Mucosa of descending colon (tissue), 3 donors: ENCODE measurements at regions not wholly inside any gene's neighbourhood (a gene's known extent, or its start where the extent isn't known, plus 50 kb on each side); places are given as distances from the start of the nearest gene placed in this dataset.

Experiments
- ATAC-seq: fragments of 200-7000 bp; cut with Tn5 transposase; one replicate; pipeline ENCODE4 v1.9.1; 2020; ENCODE audit warnings: mild to moderate bottlenecking, moderate library complexity
- DNase-seq, 3 donors: peaks; one replicate each; pipeline ENCODE4 v3.0.0-alpha.2; 2020
- H3K36me3 ChIP-seq: fragments of 200-600 bp; one replicate; pipeline ENCODE4 v1.8.0; 2021; ENCODE audit warnings: low read depth, mild to moderate bottlenecking
- H3K4me1 ChIP-seq: fragments of 200-600 bp; one replicate; pipeline ENCODE4 v1.8.0; 2021; ENCODE audit warnings: low read depth, mild to moderate bottlenecking
- H3K4me3 ChIP-seq: fragments of 200-600 bp; one replicate; pipeline ENCODE4 v1.8.0; 2021; ENCODE audit warnings: mild to moderate bottlenecking
- H3K9me3 ChIP-seq: fragments of 200-600 bp; one replicate; pipeline ENCODE4 v1.8.0; 2021; ENCODE audit warnings: mild to moderate bottlenecking
- intact Hi-C, 2 donors: fragments of 100-400 bp; cut with DNase I in 1 of 2; cut with micrococcal nuclease in 1 of 2; formaldehyde crosslinking; loops; one replicate each; pipeline versions ENCODE4 v1.11.0 to v1.11.1; 2022; cut with DNase I, micrococcal nuclease
- TF ChIP-seq, protein P1 (sequence below): fragments of 200-600 bp; IDR thresholded peaks from one replicate; pipeline ENCODE4 v1.8.0; 2022; ENCODE audit warnings: antibody characterized with exemption, mild to moderate bottlenecking
- donor health status: DM: no; HTN: no; CAD: no; lungs with moderate emphysema.
- donor health status: DM: no; HTN: no; CAD: no.
- donor health status: DM: no; HTN: yes; CAD: no.

DNA sequence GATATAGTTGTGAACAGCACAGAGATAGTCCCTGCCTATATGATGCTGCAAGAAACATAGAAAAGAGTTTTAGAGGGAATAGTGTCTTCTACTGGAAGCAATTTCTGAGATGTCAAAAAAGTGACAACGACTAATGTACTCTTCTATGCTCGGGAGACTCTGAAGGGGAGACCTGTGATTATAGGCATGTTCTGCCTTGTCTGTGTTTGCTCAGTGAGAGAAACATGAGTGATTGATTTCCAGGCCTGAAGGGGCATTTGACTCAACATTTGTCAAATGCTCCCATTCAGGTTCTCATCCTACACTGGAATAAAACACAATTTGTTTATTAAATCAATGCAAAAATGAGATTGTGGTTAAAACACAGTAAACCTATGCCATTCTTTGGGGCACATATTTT lies 131.8 kb downstream of the CTH start:
- H3K4me1 ChIP-seq: no peaks in the 10 kb centered on the region
- DNase-seq (no peak), ATAC-seq (no peak)
- intact Hi-C loops: no loop called here
- H3K9me3 ChIP-seq: no peaks in the 10 kb centered on the region
- no peaks in the 10 kb centered on the region for H3K36me3 ChIP-seq
- TF ChIP-seq, protein P1, sequence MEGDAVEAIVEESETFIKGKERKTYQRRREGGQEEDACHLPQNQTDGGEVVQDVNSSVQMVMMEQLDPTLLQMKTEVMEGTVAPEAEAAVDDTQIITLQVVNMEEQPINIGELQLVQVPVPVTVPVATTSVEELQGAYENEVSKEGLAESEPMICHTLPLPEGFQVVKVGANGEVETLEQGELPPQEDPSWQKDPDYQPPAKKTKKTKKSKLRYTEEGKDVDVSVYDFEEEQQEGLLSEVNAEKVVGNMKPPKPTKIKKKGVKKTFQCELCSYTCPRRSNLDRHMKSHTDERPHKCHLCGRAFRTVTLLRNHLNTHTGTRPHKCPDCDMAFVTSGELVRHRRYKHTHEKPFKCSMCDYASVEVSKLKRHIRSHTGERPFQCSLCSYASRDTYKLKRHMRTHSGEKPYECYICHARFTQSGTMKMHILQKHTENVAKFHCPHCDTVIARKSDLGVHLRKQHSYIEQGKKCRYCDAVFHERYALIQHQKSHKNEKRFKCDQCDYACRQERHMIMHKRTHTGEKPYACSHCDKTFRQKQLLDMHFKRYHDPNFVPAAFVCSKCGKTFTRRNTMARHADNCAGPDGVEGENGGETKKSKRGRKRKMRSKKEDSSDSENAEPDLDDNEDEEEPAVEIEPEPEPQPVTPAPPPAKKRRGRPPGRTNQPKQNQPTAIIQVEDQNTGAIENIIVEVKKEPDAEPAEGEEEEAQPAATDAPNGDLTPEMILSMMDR: no peak
- H3K4me3 ChIP-seq: no peak overlapping the region

DNA sequence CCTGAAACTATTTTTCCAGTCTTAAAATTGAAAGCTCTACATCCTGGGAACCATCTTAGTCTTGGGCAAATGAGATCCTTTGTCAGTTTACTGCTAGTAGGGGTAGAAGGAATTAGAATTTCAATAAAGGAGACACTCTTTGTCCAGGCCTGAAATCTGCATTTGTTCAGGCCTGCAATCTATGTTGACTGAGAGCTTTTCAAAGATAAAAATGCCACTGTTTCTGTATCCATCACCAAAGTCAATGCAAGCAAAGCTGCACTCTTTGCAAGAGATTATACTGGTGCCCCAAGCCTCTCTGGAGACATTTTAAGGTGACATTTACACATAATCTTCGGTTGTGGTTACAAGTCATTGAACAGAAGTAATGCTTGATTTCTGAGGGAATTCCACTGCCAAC lies 135.7 kb downstream of the CTH start:
- no peak for DNase-seq
- ATAC-seq: no peak
- Histone ChIP-seq H3K4me1 (no peaks in the 10 kb centered on the region), H3K36me3 (no peaks in the 10 kb centered on the region), H3K9me3 (no peaks in the 10 kb centered on the region), H3K4me3 (no peak overlapping the region)
- intact Hi-C loops: no loop called here
- TF ChIP-seq, protein P1: no peak

DNA sequence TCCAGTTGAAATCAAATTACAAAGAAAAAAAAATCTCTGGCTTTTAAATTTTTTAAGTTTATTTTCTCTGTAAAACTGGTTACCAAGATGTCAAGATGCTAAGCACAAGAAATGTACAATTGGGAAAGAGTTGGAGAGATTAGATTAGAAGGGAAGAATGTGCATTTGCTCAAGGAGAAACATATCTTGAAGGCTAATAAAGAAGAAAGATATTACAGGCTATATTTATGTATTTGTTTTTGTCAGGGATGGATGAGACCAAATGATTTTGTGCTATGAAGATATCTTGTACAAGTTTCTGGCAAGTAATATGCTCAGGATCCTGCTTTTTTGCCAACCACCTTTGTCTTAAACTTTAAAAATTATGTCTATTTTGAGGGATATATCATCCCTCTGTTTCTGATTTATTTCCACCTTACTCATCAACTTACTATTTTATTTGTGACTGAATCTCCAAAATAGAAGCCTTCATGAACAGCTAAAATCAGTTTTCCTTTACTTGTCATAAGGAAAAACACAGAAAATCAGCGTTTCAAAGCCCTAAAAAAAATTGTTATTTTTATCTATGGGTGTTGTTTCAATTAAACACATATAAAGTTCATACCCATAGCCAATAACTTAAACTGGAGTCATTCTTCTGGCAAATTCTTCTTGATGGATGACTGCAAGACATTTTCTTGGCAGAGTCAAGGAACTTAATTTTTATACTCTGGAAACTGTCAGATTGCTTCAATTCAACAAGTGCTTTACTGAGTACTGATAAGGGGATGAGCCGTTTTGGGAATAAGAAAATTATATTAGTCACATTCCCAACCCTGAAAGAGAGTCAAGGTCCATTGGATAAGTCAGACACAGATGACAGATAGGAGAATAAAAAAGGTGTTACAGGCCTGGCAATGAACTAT lies 141.8 kb downstream of the CTH start:
- H3K9me3 ChIP-seq: no peaks in the 10 kb centered on the region
- intact Hi-C loops: no loop called here
- ATAC-seq: no peak
- DNase-seq: no peak
- H3K36me3 ChIP-seq: no peaks in the 10 kb centered on the region
- no peaks in the 10 kb centered on the region for H3K4me1 ChIP-seq
- TF ChIP-seq, protein P1: no peak
- no peak overlapping the region for H3K4me3 ChIP-seq

DNA sequence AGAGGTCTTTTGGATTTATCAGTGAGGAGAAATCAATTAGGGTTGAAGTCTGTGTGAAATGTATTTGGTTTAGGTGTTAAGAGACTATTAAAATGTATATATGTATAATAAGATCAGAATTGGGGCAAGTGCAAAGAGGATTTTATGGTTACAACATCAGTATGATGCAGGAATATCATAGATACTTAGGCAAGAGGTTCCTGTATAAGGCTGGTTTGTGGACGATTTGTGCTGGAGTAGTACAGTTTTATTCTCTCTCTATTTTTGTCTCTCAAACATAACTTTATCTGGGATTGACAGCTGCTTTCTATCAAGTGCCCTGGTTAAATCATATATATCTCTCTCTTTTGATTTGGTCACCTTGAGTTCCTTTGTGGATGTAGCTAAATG lies 142.5 kb downstream of the CTH start:
- Histone ChIP-seq H3K36me3 (no peaks in the 10 kb centered on the region), H3K9me3 (no peaks in the 10 kb centered on the region), H3K4me1 (no peaks in the 10 kb centered on the region), H3K4me3 (no peak overlapping the region)
- TF ChIP-seq, protein P1: no peak
- no peak for ATAC-seq
- DNase-seq: no peak
- intact Hi-C loops: no loop called here

DNA sequence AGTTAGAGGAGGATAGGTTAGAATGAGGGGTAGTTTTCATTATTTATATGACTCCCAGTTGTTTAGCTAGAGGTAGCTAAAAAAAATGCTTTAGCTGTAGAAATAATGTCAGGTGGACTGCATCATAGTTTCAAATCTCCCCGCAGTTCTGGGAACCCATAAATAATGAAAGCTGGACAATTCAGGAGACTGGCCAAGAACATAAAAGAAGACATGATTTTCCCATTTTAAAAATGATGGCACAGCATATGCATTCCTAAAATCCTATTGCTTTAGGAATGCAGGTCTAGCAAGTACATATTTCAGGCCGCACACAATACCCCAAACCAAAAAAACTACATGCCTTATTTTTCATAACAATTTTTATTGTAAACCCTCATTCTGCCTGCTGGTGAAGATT lies 143.3 kb downstream of the CTH start:
- no peak for DNase-seq
- ATAC-seq: no peak

More for the DNA sequence above, 143.3 kb downstream of the CTH start:
- no peak overlapping the region for H3K4me3 ChIP-seq
- H3K4me1 ChIP-seq: no peaks in the 10 kb centered on the region
- TF ChIP-seq, protein P1: no peak
- H3K36me3 ChIP-seq: no peaks in the 10 kb centered on the region
- intact Hi-C loops: no loop called here
- H3K9me3 ChIP-seq: no peaks in the 10 kb centered on the region
